ENCODE measurements at regions not wholly inside any gene's neighbourhood (a gene's known extent, or its start where the extent isn't known, plus 50 kb on each side); places are given as distances from the start of the nearest gene placed in this dataset.

DNA sequence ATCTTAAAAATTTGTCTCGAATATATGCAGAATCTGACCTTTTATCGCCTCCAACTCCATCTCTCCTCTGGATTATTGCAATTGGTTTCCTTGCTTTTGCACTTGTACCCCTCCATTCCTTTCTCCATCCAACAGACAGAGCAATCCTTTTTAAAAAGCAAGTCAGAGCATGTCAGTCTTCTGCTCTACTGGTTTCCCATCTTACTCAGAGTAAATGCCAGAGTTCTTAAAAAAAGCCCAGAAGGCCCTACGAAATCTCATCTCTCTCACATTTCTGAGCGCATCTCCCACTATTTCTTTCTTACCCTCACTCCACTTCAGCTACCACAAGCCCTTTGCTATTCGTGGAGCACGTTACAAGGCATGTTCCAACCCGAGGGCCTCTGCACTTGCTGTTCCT is 236.9 kb upstream of the DDHD1 start:
- TF ChIP-seq, protein P1, sequence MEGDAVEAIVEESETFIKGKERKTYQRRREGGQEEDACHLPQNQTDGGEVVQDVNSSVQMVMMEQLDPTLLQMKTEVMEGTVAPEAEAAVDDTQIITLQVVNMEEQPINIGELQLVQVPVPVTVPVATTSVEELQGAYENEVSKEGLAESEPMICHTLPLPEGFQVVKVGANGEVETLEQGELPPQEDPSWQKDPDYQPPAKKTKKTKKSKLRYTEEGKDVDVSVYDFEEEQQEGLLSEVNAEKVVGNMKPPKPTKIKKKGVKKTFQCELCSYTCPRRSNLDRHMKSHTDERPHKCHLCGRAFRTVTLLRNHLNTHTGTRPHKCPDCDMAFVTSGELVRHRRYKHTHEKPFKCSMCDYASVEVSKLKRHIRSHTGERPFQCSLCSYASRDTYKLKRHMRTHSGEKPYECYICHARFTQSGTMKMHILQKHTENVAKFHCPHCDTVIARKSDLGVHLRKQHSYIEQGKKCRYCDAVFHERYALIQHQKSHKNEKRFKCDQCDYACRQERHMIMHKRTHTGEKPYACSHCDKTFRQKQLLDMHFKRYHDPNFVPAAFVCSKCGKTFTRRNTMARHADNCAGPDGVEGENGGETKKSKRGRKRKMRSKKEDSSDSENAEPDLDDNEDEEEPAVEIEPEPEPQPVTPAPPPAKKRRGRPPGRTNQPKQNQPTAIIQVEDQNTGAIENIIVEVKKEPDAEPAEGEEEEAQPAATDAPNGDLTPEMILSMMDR (IDR thresholded peaks at IDR 0.05) = no peak
- TF ChIP-seq POLR2A (IDR thresholded peaks at IDR 0.05) = no peak
